ENCODE measurements at regions not wholly inside any gene's neighbourhood (a gene's known extent, or its start where the extent isn't known, plus 50 kb on each side); places are given as distances from the start of the nearest gene placed in this dataset.
"Not testable (repeated sequence)": the region's sequence is repeated elsewhere in the genome, so short reads cannot be mapped to it uniquely, and the experiment has no call there.

DNA sequence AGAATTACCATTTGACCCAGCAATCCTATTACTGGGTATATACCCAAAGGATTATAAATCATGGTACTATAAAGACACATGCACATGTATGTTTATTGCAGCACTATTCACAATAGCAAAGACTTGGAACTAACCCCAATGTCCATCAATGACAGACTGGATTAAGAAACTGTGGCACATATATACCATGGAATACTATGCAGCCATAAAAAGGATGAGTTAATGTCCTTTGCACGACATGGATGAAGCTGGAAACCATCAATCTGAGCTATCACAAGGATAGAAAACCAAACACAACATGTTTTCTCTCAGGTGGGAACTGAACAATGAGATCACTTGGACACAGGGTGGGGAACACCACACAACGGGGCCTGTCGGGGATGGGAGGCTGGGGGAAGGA, 123.4 kb upstream of the RIOK3 start:
- not testable (repeated sequence) for H3K9ac ChIP-seq (ENCODE audit: low read length in 2 of 2); H3K4me1 ChIP-seq (ENCODE audit: control insufficient read depth, insufficient read depth, low read length)

DNA sequence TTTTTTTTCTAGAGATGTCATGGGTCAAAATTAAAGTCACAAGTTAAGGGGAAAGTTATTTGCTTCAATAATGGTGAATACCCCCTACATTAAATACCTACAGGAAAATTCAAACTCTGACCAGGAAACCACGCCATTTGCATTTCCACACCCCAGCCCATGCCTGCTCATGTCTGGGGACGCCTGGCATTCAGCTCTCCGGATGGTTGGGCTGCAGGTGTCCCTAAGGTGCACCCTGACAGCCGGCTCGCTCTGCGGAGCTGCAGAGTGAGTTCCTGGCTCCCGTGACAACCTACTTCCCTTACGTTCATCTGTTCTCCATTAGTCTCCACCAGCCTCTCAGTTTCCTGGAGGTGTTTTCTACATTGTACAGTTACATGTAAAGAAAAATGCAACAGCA, 122.7 kb upstream of the RIOK3 start:
- no peak overlapping the region for H3K27ac ChIP-seq (ENCODE audit: low read length)
- H3K36me3 ChIP-seq (ENCODE audit: control insufficient read depth in 2 of 2, insufficient read depth in 2 of 2, low read length in 2 of 2) = no peaks in the 10 kb centered on the region
- no peak overlapping the region for H3K9ac ChIP-seq (ENCODE audit: low read length in 2 of 2)
- H3K9me3 ChIP-seq (ENCODE audit: control insufficient read depth in 2 of 2, low read length in 2 of 2) = no peaks in the 10 kb centered on the region
- H3K4me3 ChIP-seq (ENCODE audit: low read length in 2 of 2) = no peak overlapping the region
- H3K4me1 ChIP-seq (ENCODE audit: control insufficient read depth, insufficient read depth, low read length) = no peaks in the 10 kb centered on the region
- H3K27me3 ChIP-seq (ENCODE audit: control insufficient read depth in 1 of 2, insufficient read depth in 2 of 2, low read length in 2 of 2) = no peaks in the 10 kb centered on the region

More for the DNA sequence above, 123.4 kb upstream of the RIOK3 start:
- not testable (repeated sequence) for H3K27ac ChIP-seq (ENCODE audit: low read length); H3K36me3 ChIP-seq (ENCODE audit: control insufficient read depth in 2 of 2, insufficient read depth in 2 of 2, low read length in 2 of 2); H3K4me3 ChIP-seq (ENCODE audit: low read length in 2 of 2); H3K9me3 ChIP-seq (ENCODE audit: control insufficient read depth in 2 of 2, low read length in 2 of 2); H3K27me3 ChIP-seq (ENCODE audit: control insufficient read depth in 1 of 2, insufficient read depth in 2 of 2, low read length in 2 of 2)

DNA sequence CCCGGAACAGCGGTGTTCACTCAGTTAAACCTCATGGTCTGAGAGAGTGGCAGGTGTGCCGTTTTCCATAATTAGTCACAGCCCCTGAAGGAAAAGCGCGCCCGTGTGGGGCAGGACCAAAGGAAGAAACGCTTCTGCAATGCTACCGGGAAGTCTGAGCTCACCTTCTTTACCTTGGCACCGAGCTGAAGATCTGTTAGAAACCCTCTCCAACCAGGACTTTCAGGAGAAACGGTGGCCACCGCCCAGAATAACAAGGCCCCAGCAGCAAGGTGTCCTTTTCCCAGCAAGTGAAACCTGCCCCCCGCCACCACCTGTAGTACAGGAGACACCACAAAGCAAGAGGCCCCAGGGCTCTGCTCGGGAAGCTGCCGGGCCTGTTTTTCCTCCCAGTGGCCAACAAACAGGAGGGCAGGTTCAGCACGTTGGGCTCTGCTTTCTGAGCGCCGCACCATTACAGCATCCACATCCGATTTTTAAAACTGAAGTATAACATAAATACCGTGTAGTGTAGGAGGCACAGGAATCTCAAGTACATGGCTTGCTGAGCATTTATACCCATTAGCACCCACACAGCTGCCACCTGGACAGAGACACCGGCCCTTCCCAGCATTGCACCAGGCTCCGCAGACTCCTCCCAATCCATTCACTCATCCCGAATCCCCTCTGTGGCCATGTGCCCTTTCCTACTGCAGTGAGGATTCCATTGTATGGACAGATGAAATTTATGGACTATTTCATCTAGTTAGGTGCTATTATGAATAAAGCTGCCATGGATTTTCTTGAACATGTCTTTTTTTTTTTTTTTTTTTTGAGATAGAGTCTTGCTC, 121.8 kb upstream of the RIOK3 start:
- Histone ChIP-seq H3K4me3 (ENCODE audit: low read length in 2 of 2) (no peak overlapping the region), H3K9me3 (ENCODE audit: control insufficient read depth in 2 of 2, low read length in 2 of 2) (no peaks in the 10 kb centered on the region), H3K9ac (ENCODE audit: low read length in 2 of 2) (no peak overlapping the region), H3K27me3 (ENCODE audit: control insufficient read depth in 1 of 2, insufficient read depth in 2 of 2, low read length in 2 of 2) (no peaks in the 10 kb centered on the region), H3K4me1 (ENCODE audit: control insufficient read depth, insufficient read depth, low read length) (no peaks in the 10 kb centered on the region), H3K27ac (ENCODE audit: low read length) (no peak overlapping the region), H3K36me3 (ENCODE audit: control insufficient read depth in 2 of 2, insufficient read depth in 2 of 2, low read length in 2 of 2) (no peaks in the 10 kb centered on the region)

DNA sequence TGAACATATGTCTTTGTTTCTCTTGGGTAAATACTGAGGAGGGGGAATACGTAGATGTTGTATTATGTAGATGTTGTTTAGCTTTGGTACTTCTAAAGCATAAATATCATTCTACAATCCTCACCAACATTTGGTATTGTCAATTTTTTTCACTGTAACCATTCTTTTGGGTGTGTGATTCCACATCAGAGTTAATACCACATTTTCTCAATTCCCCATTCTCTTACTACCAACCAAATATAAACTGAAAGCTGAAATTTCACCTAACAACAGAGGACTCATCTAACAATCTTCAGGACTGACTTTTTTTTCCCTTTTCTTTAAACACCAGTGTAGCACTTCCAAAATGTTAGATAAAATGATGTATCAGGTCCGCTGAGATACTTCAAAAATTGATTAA, 120.7 kb upstream of the RIOK3 start:
- Histone ChIP-seq H3K9ac (ENCODE audit: low read length in 2 of 2) (no peak overlapping the region), H3K36me3 (ENCODE audit: control insufficient read depth in 2 of 2, insufficient read depth in 2 of 2, low read length in 2 of 2) (no peaks in the 10 kb centered on the region), H3K4me3 (ENCODE audit: low read length in 2 of 2) (no peak overlapping the region), H3K27ac (ENCODE audit: low read length) (no peak overlapping the region), H3K27me3 (ENCODE audit: control insufficient read depth in 1 of 2, insufficient read depth in 2 of 2, low read length in 2 of 2) (no peaks in the 10 kb centered on the region), H3K9me3 (ENCODE audit: control insufficient read depth in 2 of 2, low read length in 2 of 2) (no peaks in the 10 kb centered on the region), H3K4me1 (ENCODE audit: control insufficient read depth, insufficient read depth, low read length) (no peaks in the 10 kb centered on the region)

DNA sequence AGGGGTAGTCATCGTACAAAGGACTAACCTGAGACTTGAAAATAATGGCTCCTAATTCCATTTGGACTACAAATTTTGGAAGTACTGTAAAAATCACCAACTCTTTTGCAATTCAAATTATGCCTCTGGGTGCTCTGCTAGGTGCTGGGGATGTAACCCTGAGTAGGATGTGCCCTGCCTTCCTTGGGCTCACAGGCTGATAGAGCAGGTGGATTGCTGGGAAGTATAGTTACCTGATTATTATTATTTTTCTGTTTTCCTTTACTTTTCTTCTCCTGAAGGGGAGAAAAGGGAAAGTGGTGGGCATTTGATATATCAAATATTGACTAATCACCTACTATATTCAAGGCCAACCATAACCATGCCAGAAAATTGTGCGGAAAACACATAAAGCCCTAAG, 119.3 kb upstream of the RIOK3 start:
- no peaks in the 10 kb centered on the region for H3K36me3 ChIP-seq (ENCODE audit: control insufficient read depth in 2 of 2, insufficient read depth in 2 of 2, low read length in 2 of 2)
- no peak overlapping the region for H3K27ac ChIP-seq (ENCODE audit: low read length)
- no peaks in the 10 kb centered on the region for H3K27me3 ChIP-seq (ENCODE audit: control insufficient read depth in 1 of 2, insufficient read depth in 2 of 2, low read length in 2 of 2)
- no peak overlapping the region for H3K9ac ChIP-seq (ENCODE audit: low read length in 2 of 2)
- no peaks in the 10 kb centered on the region for H3K4me1 ChIP-seq (ENCODE audit: control insufficient read depth, insufficient read depth, low read length)
- no peaks in the 10 kb centered on the region for H3K9me3 ChIP-seq (ENCODE audit: control insufficient read depth in 2 of 2, low read length in 2 of 2)
- no peak overlapping the region for H3K4me3 ChIP-seq (ENCODE audit: low read length in 2 of 2)

DNA sequence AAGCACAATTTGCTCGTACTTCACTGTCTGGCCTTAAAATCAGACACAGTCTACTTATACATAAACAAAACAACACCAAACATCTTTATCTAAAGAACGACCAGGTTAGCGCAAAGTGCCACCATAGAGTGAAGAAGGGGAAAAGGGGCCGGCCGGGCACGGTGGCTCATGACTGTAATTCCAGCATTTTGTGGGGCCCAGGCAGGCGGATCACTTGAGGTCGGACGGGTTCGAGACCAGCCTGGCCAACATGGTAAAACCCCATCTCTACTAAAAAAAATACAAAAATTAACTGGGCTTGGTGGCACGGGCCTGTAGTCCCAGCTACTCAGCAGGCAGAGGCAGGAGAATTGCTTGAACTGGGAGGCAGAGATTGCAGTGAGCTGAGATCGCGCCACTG, 118.5 kb upstream of the RIOK3 start:
- Histone ChIP-seq H3K27me3 (ENCODE audit: control insufficient read depth in 1 of 2, insufficient read depth in 2 of 2, low read length in 2 of 2) (no peaks in the 10 kb centered on the region), H3K36me3 (ENCODE audit: control insufficient read depth in 2 of 2, insufficient read depth in 2 of 2, low read length in 2 of 2) (no peaks in the 10 kb centered on the region)

DNA sequence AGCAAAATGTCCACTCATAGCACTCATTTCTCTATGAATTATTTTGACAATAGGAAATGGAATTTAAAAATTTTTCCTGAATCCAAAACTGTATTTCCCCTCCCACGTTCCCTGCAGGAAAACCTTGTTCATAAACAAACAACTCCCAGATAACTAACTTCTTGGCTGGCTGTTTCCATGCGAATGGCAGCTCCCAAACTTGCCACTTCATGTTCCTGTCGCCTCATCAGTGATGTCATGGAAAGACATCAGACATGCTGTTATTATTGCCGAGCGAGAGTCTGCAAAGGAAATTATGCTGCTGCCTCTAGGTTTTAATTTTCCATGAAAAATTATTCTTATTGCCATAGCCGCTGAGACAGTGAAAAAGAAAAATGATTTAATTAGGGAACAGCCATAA, 117.0 kb upstream of the RIOK3 start:
- Histone ChIP-seq H3K9me3 (ENCODE audit: control insufficient read depth in 2 of 2, low read length in 2 of 2) (no peaks in the 10 kb centered on the region), H3K4me1 (ENCODE audit: control insufficient read depth, insufficient read depth, low read length) (no peaks in the 10 kb centered on the region), H3K27me3 (ENCODE audit: control insufficient read depth in 1 of 2, insufficient read depth in 2 of 2, low read length in 2 of 2) (no peaks in the 10 kb centered on the region), H3K4me3 (ENCODE audit: low read length in 2 of 2) (no peak overlapping the region), H3K9ac (ENCODE audit: low read length in 2 of 2) (no peak overlapping the region), H3K27ac (ENCODE audit: low read length) (no peak overlapping the region), H3K36me3 (ENCODE audit: control insufficient read depth in 2 of 2, insufficient read depth in 2 of 2, low read length in 2 of 2) (no peaks in the 10 kb centered on the region)

More for the DNA sequence above, 118.5 kb upstream of the RIOK3 start:
- Histone ChIP-seq H3K9me3 (ENCODE audit: control insufficient read depth in 2 of 2, low read length in 2 of 2) (no peaks in the 10 kb centered on the region), H3K27ac (ENCODE audit: low read length) (no peak overlapping the region), H3K9ac (ENCODE audit: low read length in 2 of 2) (no peak overlapping the region), H3K4me3 (ENCODE audit: low read length in 2 of 2) (no peak overlapping the region), H3K4me1 (ENCODE audit: control insufficient read depth, insufficient read depth, low read length) (no peaks in the 10 kb centered on the region)

DNA sequence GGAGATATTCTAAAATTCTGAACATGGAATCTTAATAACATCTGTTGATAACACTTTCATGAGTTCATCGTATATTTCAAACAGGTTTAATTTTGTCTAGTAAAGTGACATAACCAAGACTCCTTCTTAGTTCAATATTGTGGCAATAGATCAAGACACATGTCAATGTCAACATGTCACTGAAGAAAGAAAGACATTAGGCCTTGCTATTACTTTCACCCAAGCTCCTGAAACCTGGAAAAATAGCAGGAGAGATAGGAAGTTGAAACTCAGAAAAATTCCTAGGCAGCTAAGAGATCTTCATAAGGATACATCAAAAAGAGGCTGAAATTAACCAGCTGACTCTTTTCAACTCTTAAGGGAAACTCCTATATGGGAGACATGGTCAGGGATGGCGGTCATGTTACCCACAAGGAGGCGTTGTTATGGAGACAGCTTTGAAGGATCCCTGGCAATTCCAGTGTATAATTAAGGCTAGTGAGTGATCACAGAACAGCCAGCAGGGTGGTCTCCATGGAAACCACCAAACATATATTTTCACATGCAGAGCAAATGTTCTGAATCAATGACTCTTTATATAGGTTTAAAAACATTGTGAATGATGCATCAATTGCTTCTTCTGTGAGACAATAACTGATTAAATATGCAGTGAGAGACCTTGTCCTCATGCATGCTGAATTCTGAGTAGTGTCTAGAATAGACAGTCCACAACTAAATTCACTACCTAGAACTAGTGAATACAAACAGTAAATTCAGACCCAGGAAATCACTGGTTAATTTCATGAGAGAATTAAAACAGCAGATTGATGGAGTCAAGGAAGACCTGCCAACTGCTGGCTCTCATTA, 115.3 kb upstream of the RIOK3 start:
- Histone ChIP-seq H3K4me3 (ENCODE audit: low read length in 2 of 2) (no peak overlapping the region), H3K9me3 (ENCODE audit: control insufficient read depth in 2 of 2, low read length in 2 of 2) (no peaks in the 10 kb centered on the region), H3K27ac (ENCODE audit: low read length) (no peak overlapping the region), H3K9ac (ENCODE audit: low read length in 2 of 2) (no peak overlapping the region), H3K4me1 (ENCODE audit: control insufficient read depth, insufficient read depth, low read length) (no peaks in the 10 kb centered on the region), H3K27me3 (ENCODE audit: control insufficient read depth in 1 of 2, insufficient read depth in 2 of 2, low read length in 2 of 2) (no peaks in the 10 kb centered on the region), H3K36me3 (ENCODE audit: control insufficient read depth in 2 of 2, insufficient read depth in 2 of 2, low read length in 2 of 2) (no peaks in the 10 kb centered on the region)

DNA sequence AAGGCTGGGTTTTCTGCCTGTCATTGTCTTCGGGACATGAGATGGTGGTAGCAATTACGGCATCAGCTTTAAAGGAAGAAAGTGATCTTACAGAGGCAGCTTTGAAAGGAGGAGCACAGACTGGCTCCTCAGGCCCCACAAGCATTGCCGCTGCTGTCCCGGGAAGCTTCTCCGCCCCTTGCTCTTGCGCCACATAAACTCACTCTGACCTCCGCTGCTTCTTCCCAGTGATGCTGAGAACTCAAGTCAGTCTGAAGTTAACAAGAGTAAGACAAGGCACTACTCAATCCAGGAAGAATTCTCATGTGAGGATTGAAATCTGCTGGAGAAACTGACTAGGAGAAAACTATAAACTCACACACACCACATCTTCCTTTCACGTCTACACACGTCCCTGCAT, 112.4 kb upstream of the RIOK3 start:
- H3K9me3 ChIP-seq (ENCODE audit: control insufficient read depth in 2 of 2, low read length in 2 of 2) = no peaks in the 10 kb centered on the region
- no peaks in the 10 kb centered on the region for H3K36me3 ChIP-seq (ENCODE audit: control insufficient read depth in 2 of 2, insufficient read depth in 2 of 2, low read length in 2 of 2)
- no peaks in the 10 kb centered on the region for H3K4me1 ChIP-seq (ENCODE audit: control insufficient read depth, insufficient read depth, low read length)
- H3K27ac ChIP-seq (ENCODE audit: low read length) = no peak overlapping the region
- H3K4me3 ChIP-seq (ENCODE audit: low read length in 2 of 2) = no peak overlapping the region
- no peaks in the 10 kb centered on the region for H3K27me3 ChIP-seq (ENCODE audit: control insufficient read depth in 1 of 2, insufficient read depth in 2 of 2, low read length in 2 of 2)
- H3K9ac ChIP-seq (ENCODE audit: low read length in 2 of 2) = no peak overlapping the region

DNA sequence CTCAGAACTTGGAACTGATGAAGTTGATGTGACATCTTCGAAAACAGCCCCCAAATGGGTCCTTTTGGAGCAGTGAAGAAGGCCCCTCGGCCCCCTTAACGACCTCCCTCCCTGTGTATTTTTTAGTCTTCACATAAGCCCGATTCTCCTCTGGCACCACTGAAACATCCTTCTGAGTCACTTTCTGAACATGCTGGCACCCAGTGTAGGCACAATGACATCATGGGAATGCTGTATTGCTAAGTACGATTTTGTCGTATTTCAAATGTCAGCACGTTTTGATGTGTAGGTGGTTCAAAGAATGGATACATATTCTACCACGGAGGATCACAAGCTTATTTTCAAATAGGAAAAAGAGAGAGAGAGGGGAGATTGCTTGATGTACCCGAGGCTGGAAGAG, 111.7 kb upstream of the RIOK3 start:
- no peaks in the 10 kb centered on the region for H3K27me3 ChIP-seq (ENCODE audit: control insufficient read depth in 1 of 2, insufficient read depth in 2 of 2, low read length in 2 of 2)
- H3K4me3 ChIP-seq (ENCODE audit: low read length in 2 of 2) = no peak overlapping the region
- H3K9me3 ChIP-seq (ENCODE audit: control insufficient read depth in 2 of 2, low read length in 2 of 2) = no peaks in the 10 kb centered on the region
- H3K9ac ChIP-seq (ENCODE audit: low read length in 2 of 2) = no peak overlapping the region
- H3K27ac ChIP-seq (ENCODE audit: low read length) = no peak overlapping the region
- no peaks in the 10 kb centered on the region for H3K36me3 ChIP-seq (ENCODE audit: control insufficient read depth in 2 of 2, insufficient read depth in 2 of 2, low read length in 2 of 2)
- H3K4me1 ChIP-seq (ENCODE audit: control insufficient read depth, insufficient read depth, low read length) = no peaks in the 10 kb centered on the region

DNA sequence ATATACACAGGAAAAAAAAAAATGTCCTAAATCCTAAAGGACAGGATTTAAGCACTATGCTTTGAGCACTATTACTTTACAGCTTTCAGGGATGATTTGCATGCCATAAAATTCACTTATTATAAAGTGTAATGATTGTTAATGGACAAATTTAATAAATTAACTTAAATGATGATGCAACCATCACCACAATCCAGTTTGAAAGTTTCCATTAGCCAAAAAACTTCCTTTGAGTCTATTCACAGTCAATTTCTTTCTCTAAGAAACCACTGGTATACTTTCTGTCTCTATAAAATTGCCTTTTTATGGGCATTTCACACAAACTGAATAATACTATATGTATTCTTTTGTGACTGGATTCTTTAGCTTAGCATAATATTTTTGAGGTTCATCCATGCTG, 111.1 kb upstream of the RIOK3 start:
- H3K27ac ChIP-seq (ENCODE audit: low read length) = no peak overlapping the region
- H3K4me1 ChIP-seq (ENCODE audit: control insufficient read depth, insufficient read depth, low read length) = no peaks in the 10 kb centered on the region
- no peak overlapping the region for H3K9ac ChIP-seq (ENCODE audit: low read length in 2 of 2)
- no peaks in the 10 kb centered on the region for H3K9me3 ChIP-seq (ENCODE audit: control insufficient read depth in 2 of 2, low read length in 2 of 2)
- H3K36me3 ChIP-seq (ENCODE audit: control insufficient read depth in 2 of 2, insufficient read depth in 2 of 2, low read length in 2 of 2) = no peaks in the 10 kb centered on the region
- H3K4me3 ChIP-seq (ENCODE audit: low read length in 2 of 2) = no peak overlapping the region
- no peaks in the 10 kb centered on the region for H3K27me3 ChIP-seq (ENCODE audit: control insufficient read depth in 1 of 2, insufficient read depth in 2 of 2, low read length in 2 of 2)
